Activated B cell treated with CpG ODN at 0.5 μM for 24 hours (primary cell): ENCODE measurements at regions not wholly inside any gene's neighbourhood (a gene's known extent, or its start where the extent isn't known, plus 50 kb on each side); places are given as distances from the start of the nearest gene placed in this dataset.

Experiments
- ATAC-seq: fragments of 200-7000 bp; cut with Tn5 transposase; one replicate; pipeline ENCODE4 v1.10.0; 2021; ENCODE audit warnings: low read depth, mild to moderate bottlenecking, moderate library complexity
- CTCF ChIA-PET: fragments of 350-600 bp; sonication (Branson Sonifier 250); formaldehyde crosslinking; loops from one replicate; lab custom pipeline; 2021; ENCODE audit warnings: antibody characterized with exemption; lab: Charles Lee
- POLR2A ChIA-PET: fragments of 350-600 bp; sonication (Branson Sonifier 250); formaldehyde crosslinking; loops from one replicate; lab custom pipeline; 2021; ENCODE audit warnings: antibody characterized with exemption; lab: Charles Lee
- DNase-seq: peaks from one replicate; pipeline ENCODE4 v3.0.0; 2022
- H3K27ac Mint-ChIP-seq: one replicate; pipeline ENCODE4 v1.8.0; 2020; ENCODE audit warnings: mixed read lengths
- H3K27me3 Mint-ChIP-seq: one replicate; pipeline ENCODE4 v1.8.0; 2021; ENCODE audit warnings: mixed read lengths
- H3K36me3 Mint-ChIP-seq: one replicate; pipeline ENCODE4 v1.8.0; 2021; ENCODE audit warnings: low read depth, mixed read lengths
- H3K4me1 Mint-ChIP-seq: one replicate; pipeline ENCODE4 v1.8.0; 2021; ENCODE audit warnings: mixed read lengths
- H3K4me3 Mint-ChIP-seq: one replicate; pipeline ENCODE4 v1.8.0; 2020; ENCODE audit warnings: mild to moderate bottlenecking, mixed read lengths
- H3K9me3 Mint-ChIP-seq: one replicate; pipeline ENCODE4 v1.8.0; 2020; ENCODE audit warnings: mixed read lengths
- intact Hi-C: fragments of 100-400 bp; cut with micrococcal nuclease; formaldehyde crosslinking; loops from one replicate; pipeline ENCODE4 v1.15.1; 2024
- TF ChIP-seq, protein P1 (sequence below): fragments of 200-600 bp; IDR thresholded peaks from one replicate; pipeline ENCODE4 v1.8.0; 2022; ENCODE audit warnings: antibody characterized with exemption, mild to moderate bottlenecking

DNA sequence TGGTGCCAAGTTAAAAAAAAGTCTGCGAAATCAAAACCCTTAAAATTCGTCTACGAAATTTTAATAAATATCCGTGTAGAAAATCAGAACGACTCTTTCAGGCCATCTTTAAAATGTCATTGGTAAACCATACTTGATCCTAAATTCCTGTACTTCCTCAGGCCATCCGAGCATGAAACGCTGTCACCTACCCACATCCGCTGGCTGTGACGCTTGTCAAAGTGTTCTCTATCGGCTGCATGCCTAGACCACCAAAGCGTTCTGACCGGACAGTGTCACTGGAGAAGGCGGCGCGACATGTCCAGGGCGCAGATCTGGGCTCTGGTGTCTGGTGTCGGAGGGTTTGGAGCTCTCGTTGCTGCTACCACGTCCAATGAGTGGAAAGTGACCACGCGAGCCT is 119.0 kb upstream of the CLDN10 start:
- POLR2A ChIA-PET: no interaction called here
- no peak for ATAC-seq
- Mint-ChIP-seq H3K4me3 (no peak overlapping the region), H3K27ac (no peak overlapping the region), H3K4me1 (no peaks in the 10 kb centered on the region), H3K36me3 (no peaks in the 10 kb centered on the region), H3K27me3 (peaks cover 5% of the 10 kb centered on the region), H3K9me3 (no peaks in the 10 kb centered on the region)
- DNase-seq: no peak
- CTCF ChIA-PET: no interaction called here
- TF ChIP-seq, protein P1, sequence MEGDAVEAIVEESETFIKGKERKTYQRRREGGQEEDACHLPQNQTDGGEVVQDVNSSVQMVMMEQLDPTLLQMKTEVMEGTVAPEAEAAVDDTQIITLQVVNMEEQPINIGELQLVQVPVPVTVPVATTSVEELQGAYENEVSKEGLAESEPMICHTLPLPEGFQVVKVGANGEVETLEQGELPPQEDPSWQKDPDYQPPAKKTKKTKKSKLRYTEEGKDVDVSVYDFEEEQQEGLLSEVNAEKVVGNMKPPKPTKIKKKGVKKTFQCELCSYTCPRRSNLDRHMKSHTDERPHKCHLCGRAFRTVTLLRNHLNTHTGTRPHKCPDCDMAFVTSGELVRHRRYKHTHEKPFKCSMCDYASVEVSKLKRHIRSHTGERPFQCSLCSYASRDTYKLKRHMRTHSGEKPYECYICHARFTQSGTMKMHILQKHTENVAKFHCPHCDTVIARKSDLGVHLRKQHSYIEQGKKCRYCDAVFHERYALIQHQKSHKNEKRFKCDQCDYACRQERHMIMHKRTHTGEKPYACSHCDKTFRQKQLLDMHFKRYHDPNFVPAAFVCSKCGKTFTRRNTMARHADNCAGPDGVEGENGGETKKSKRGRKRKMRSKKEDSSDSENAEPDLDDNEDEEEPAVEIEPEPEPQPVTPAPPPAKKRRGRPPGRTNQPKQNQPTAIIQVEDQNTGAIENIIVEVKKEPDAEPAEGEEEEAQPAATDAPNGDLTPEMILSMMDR: no peak
- intact Hi-C loops: no loop called here

DNA sequence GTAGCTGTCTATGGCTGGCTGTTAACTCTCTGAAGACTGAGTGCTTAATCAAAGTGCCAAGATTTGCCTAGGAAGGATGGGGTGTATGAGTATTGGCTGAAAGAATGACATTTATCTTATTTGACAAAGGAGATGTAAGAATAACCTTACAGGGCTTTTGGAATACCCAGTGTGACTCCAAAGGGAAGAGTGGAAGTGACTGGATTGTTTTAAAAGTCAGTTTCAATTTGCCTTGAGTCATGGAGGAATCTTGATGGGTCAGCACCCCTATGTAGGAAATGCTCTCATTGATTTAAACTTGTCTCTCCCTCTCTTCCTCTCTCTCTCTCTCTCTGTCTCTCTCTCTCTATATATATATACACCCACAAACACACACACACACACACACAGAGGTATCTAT is 118.4 kb upstream of the CLDN10 start:
- no peak overlapping the region for H3K27ac Mint-ChIP-seq
- no peak for ATAC-seq
- CTCF ChIA-PET: no interaction called here

DNA sequence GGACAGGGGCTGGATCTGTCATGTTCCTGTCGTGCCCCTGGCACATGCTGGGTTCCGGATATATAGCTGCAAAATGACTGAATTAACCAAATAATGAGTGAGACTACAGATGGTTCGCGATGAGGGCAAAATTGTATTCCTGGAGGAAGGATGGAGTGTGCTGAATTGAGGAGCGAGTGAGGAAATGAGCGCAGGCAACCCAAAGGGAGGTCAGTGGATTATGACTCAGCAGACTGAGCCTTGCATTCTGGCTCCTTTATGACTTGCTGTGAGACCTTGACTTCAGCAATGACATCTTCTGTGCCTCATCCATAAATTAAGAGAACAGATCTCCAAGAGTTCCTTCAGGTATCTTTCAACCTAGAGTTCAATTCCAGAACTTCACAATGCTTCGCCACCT is 115.0 kb upstream of the CLDN10 start:
- Mint-ChIP-seq H3K27ac (no peak overlapping the region), H3K4me3 (no peak overlapping the region)

More for the DNA sequence above, 118.4 kb upstream of the CLDN10 start:
- intact Hi-C loops: no loop called here
- H3K36me3 Mint-ChIP-seq: no peaks in the 10 kb centered on the region
- POLR2A ChIA-PET: no interaction called here
- TF ChIP-seq, protein P1: no peak
- no peaks in the 10 kb centered on the region for H3K9me3 Mint-ChIP-seq
- H3K4me1 Mint-ChIP-seq: no peaks in the 10 kb centered on the region
- no peak overlapping the region for H3K4me3 Mint-ChIP-seq
- peaks cover 5% of the 10 kb centered on the region for H3K27me3 Mint-ChIP-seq
- no peak for DNase-seq

DNA sequence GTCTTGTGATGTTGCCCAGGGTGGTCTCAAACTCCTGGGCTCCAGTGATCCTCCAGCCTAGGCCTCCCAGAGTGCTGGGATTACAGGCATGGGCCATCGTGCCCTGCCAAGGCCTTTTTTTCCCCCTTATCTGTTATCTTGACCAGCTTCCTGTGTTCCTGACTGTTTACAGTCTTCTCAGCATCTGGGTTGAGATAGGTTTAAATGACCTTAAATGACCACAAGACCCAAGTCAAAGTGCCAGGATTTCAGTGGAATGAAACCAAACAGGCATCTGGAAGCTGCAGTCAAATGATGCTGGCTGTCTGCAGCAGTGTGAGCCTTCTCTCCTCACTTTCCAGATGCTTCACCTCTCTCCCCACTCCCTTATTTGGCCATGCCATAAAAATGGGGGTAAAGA is 114.2 kb upstream of the CLDN10 start:
- no peak for ATAC-seq
- ChIA-PET POLR2A (no interaction called here), CTCF (no interaction called here)
- TF ChIP-seq, protein P1: no peak
- DNase-seq: no peak
- Mint-ChIP-seq H3K27ac (no peak overlapping the region), H3K9me3 (no peaks in the 10 kb centered on the region), H3K4me3 (no peak overlapping the region), H3K27me3 (peaks cover 7% of the 10 kb centered on the region), H3K36me3 (no peaks in the 10 kb centered on the region), H3K4me1 (no peaks in the 10 kb centered on the region)
- intact Hi-C loops: no loop called here

More for the DNA sequence above, 115.0 kb upstream of the CLDN10 start:
- peaks cover 4% of the 10 kb centered on the region for H3K27me3 Mint-ChIP-seq
- ATAC-seq: no peak
- intact Hi-C loops: no loop called here
- DNase-seq: no peak
- H3K9me3 Mint-ChIP-seq: no peaks in the 10 kb centered on the region
- ChIA-PET CTCF (no interaction called here), POLR2A (no interaction called here)
- TF ChIP-seq, protein P1: no peak
- H3K36me3 Mint-ChIP-seq: no peaks in the 10 kb centered on the region
- H3K4me1 Mint-ChIP-seq: no peaks in the 10 kb centered on the region

DNA sequence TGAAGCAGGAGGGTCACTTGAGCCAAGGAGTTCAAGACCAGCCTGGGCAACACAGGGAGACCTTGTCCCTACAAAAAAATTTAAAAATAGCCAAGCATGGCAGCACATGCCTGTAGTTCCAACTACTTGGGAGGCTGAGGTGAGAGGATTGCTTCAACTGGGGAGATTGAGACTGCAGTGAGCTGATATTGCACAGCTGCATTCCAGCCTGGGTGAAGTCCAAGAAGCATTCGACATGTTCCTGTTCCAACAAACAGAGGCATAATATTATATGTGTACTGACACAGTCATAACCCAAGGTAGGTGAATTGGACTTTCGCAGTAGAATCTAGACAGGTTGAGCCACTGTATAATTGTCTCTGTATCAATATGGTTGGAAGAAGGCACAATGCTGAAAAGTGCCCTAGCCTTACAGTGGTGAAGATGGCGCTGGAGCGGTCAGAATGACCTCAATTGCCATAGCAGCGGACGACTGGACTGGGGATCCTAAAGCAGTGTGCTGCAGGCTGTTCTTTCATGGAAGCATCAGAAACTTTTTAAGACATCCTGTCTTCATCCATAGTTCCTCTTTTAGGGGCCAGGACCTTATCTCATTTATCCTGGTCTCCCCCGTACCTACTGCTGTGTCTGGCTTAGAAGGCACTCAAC is 112.0 kb upstream of the CLDN10 start:
- TF ChIP-seq, protein P1: no peak
- peaks cover 8% of the 10 kb centered on the region for H3K27me3 Mint-ChIP-seq
- POLR2A ChIA-PET: no interaction called here
- CTCF ChIA-PET: no interaction called here
- DNase-seq (no peak), ATAC-seq (no peak)
- intact Hi-C loops: no loop called here
- no peaks in the 10 kb centered on the region for H3K9me3 Mint-ChIP-seq
- H3K4me1 Mint-ChIP-seq: no peaks in the 10 kb centered on the region
- no peak overlapping the region for H3K27ac Mint-ChIP-seq
- no peaks in the 10 kb centered on the region for H3K36me3 Mint-ChIP-seq
- H3K4me3 Mint-ChIP-seq: no peak overlapping the region
